Left ventricle myocardium inferior (tissue), 1 donor: ENCODE measurements at regions not wholly inside any gene's neighbourhood (a gene's known extent, or its start where the extent isn't known, plus 50 kb on each side); places are given as distances from the start of the nearest gene placed in this dataset.

Source experiments
- DNase-seq: peaks from one replicate; pipeline ENCODE4 v3.0.0-alpha.2; 2020
- H3K27ac ChIP-seq: fragments of 200-600 bp; replicated peaks from 2 replicates; pipeline ENCODE4 v1.8.0; 2021
- H3K27me3 ChIP-seq: fragments of 200-600 bp; 2 replicates; pipeline ENCODE4 v1.8.0; 2021; ENCODE audit warnings: low read depth
- H3K36me3 ChIP-seq: fragments of 200-600 bp; 2 replicates; pipeline ENCODE4 v1.8.0; 2021
- H3K4me1 ChIP-seq: fragments of 200-600 bp; 2 replicates; pipeline ENCODE4 v1.8.0; 2021
- H3K4me3 ChIP-seq: fragments of 200-600 bp; 2 replicates; pipeline ENCODE4 v1.8.0; 2021; ENCODE audit warnings: mild to moderate bottlenecking, moderate library complexity
- H3K9me3 ChIP-seq: fragments of 200-600 bp; replicated peaks from 2 replicates; pipeline ENCODE4 v1.8.0; 2021
- intact Hi-C: fragments of 100-400 bp; cut with micrococcal nuclease; formaldehyde crosslinking; loops from one replicate; pipeline ENCODE4 v1.11.0; 2022
- TF ChIP-seq, protein P1 (sequence below): fragments of 200-600 bp; IDR thresholded peaks from 2 replicates; pipeline ENCODE4 v1.8.0; 2021; ENCODE audit warnings: antibody characterized with exemption, mild to moderate bottlenecking, borderline replicate concordance
- donor health status: DM: no; HTN: yes; CAD: no; lungs with severe emphysema.

DNA sequence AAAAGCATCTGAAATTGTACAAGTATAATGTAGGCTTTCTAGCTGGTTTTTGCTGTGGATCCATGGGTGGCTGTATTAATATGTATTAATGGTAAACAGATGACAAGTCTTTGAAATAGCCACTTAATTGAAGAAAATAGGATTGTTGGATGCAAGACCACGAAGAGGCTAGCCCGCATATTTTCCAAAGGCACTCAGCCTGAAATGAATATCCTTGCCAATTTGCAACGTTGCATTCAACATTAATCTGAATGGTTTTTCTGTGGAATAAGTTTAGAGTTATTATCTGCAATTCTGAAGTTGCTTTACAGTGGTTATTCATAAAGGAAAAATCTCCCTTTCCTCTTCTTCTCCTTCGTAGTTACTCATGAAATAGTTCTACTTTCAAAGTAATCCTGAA lies 86.2 kb upstream of the SPATS2L start:
- intact Hi-C loops, result no loop called here
- TF ChIP-seq, protein P1, sequence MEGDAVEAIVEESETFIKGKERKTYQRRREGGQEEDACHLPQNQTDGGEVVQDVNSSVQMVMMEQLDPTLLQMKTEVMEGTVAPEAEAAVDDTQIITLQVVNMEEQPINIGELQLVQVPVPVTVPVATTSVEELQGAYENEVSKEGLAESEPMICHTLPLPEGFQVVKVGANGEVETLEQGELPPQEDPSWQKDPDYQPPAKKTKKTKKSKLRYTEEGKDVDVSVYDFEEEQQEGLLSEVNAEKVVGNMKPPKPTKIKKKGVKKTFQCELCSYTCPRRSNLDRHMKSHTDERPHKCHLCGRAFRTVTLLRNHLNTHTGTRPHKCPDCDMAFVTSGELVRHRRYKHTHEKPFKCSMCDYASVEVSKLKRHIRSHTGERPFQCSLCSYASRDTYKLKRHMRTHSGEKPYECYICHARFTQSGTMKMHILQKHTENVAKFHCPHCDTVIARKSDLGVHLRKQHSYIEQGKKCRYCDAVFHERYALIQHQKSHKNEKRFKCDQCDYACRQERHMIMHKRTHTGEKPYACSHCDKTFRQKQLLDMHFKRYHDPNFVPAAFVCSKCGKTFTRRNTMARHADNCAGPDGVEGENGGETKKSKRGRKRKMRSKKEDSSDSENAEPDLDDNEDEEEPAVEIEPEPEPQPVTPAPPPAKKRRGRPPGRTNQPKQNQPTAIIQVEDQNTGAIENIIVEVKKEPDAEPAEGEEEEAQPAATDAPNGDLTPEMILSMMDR, result no peak
- H3K27ac ChIP-seq, result no peak overlapping the region
- no peaks in the 10 kb centered on the region for H3K27me3 ChIP-seq
- no peaks in the 10 kb centered on the region for H3K9me3 ChIP-seq
- H3K4me3 ChIP-seq, result no peak overlapping the region
- peaks cover 4% of the 10 kb centered on the region for H3K4me1 ChIP-seq
- H3K36me3 ChIP-seq, result no peaks in the 10 kb centered on the region
- no peak for DNase-seq

DNA sequence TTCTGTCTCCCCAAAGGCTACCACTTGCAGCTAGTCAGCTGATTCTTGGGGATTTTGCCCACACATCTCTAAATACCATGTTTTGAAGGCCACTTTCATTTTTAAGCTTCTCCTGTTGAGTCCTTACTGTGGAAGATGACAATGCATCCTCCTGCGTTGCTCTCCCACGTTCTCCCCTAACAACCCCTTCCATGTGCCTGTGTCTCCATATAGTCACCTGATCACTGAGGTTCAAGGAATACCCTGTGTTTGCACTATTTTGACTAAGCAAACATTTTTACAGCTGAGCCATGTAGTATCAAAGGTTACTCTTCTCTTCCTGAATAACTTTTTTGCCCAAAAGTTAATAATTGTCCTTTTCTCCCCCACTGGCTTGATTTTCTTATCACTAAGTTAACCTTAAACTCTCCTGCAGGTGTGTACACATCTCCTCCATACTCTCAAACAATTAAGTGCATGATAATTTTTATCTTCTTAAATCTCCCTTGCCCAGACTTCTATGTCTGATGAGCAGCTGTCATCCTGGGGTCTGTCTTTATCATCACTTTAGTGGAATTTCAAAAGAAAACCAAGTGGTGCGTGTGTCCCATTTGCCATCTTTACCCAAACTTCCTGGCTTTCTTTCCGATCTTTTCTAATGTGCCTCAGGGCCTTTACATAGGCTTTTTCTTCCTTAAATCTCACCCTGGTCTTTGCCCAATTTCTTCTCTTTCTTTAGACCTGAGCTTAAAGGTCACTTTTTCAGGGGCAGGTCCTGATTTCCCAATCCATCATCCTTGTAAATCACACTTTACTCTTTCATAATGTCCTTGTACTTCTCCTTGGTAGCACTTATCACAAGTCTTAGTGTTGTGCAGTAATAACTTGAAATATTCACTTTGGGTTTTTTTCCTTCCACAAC lies 85.2 kb upstream of the SPATS2L start:
- Histone ChIP-seq H3K4me3 (no peak overlapping the region), H3K9me3 (no peaks in the 10 kb centered on the region), H3K4me1 (peaks cover 13% of the 10 kb centered on the region), H3K36me3 (no peaks in the 10 kb centered on the region), H3K27me3 (no peaks in the 10 kb centered on the region), H3K27ac (no peak overlapping the region)
- intact Hi-C loops, result no loop called here
- TF ChIP-seq, protein P1, result no peak
- no peak for DNase-seq

DNA sequence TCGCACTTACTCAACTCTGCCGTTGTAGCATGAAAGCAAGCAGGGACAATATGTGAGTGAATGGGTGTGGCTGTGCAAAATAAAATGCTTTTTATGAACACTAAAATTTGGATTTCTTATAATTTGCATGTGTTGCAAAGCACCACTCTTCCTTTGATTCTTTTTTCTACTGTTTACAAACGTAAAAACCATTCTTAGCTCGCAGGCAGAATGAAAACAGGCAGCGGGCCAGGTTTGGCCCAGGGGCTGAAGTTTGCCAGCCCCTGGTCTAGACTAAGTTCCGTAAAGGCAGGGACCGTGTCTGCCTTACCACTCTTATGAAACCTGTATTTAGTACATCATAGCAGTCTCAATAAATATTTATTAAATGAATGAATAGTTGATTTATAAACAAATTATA lies 83.7 kb upstream of the SPATS2L start:
- TF ChIP-seq, protein P1, result no peak
- Histone ChIP-seq H3K9me3 (no peaks in the 10 kb centered on the region), H3K27ac (no peak overlapping the region), H3K4me3 (no peak overlapping the region), H3K4me1 (peaks cover 27% of the 10 kb centered on the region), H3K36me3 (no peaks in the 10 kb centered on the region), H3K27me3 (no peaks in the 10 kb centered on the region)
- DNase-seq, result no peak
- intact Hi-C loops, result no loop called here

DNA sequence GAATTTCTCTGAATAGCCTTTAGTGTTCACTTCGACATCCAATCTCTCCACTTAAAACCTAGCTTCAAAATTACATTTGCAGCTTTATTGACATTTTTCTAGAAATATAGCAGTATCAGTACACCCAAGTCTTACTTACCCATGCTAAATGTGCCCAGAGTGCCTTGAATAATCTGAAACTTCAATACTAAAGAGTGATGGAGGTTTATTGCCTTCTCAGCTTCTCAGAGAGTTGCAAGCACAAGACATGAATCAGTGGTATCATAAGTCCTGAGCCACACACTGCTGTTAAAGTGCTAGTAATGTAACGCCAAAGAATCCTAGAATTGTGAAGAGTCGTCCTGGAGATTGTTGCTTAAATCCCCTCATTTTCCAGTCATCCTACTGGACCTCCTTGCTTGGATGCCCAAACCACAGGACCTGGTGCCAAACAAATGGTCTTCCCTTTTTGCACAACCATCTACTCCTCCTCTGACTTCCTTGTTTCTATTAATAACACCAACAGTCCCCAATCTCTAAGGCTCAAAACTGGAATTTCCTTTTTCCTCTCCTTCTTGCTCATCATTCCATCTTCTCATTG lies 83.2 kb upstream of the SPATS2L start:
- no peak for DNase-seq
- intact Hi-C loops, result no loop called here
- TF ChIP-seq, protein P1, result no peak

DNA sequence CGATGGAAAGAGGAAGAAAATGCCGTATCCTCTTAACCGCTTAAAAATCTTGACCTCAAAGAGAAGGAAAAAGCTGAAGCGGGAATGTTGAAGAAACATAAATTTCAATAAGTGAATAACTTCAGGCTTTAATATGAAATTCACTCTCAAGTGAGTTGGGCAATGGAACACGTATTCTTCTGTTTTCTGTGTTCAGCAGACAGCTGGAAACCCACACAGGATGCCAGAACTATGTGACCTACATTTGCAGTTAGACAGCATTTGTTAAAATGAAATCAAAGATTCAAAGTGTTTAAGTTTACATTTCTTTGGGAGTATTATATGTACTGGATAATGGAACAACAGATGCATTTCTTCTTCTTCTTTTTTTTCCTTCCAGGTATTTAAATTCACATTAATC lies 80.5 kb upstream of the SPATS2L start:
- DNase-seq, result no peak
- peak overlapping the region; percentile 59 for H3K27ac ChIP-seq
- intact Hi-C loops, result no loop called here

More for the DNA sequence above, 83.2 kb upstream of the SPATS2L start:
- Histone ChIP-seq H3K27ac (no peak overlapping the region), H3K4me1 (peaks cover 27% of the 10 kb centered on the region), H3K36me3 (no peaks in the 10 kb centered on the region), H3K27me3 (no peaks in the 10 kb centered on the region), H3K4me3 (no peak overlapping the region), H3K9me3 (no peaks in the 10 kb centered on the region)

More for the DNA sequence above, 80.5 kb upstream of the SPATS2L start:
- H3K36me3 ChIP-seq, result no peaks in the 10 kb centered on the region
- H3K4me3 ChIP-seq, result no peak overlapping the region
- H3K4me1 ChIP-seq, result peaks cover 27% of the 10 kb centered on the region
- H3K9me3 ChIP-seq, result no peaks in the 10 kb centered on the region
- TF ChIP-seq, protein P1, result no peak
- no peaks in the 10 kb centered on the region for H3K27me3 ChIP-seq
